GM21367 (cell line): ENCODE measurements at regions not wholly inside any gene's neighbourhood (a gene's known extent, or its start where the extent isn't known, plus 50 kb on each side); places are given as distances from the start of the nearest gene placed in this dataset.

Experiments
- ATAC-seq: cut with Tn5 transposase; IDR thresholded peaks from one replicate; pipeline ENCODE4 v1.9.1; 2021; ENCODE audit not compliant: unreplicated experiment

DNA sequence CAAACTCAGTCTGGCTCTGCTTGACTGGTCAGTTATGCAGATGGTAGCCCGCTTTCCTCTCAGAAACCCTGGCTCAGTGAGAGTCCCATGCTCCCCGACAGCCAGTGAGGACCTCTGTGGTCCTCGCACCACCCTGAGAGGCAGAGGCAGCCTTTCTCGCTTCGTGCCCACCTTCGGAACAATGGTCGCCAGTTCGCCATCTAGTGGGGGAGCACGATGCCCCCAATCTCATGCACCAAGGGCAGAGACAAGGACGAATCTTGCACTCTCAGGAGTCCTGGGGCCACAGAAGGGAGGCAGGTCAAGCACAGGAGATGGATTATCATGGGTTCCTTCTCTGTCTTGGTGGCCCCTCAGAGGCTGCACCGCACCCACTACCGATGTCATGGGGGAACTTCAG is 75.2 kb downstream of the RHCG start:
- no peak for ATAC-seq

DNA sequence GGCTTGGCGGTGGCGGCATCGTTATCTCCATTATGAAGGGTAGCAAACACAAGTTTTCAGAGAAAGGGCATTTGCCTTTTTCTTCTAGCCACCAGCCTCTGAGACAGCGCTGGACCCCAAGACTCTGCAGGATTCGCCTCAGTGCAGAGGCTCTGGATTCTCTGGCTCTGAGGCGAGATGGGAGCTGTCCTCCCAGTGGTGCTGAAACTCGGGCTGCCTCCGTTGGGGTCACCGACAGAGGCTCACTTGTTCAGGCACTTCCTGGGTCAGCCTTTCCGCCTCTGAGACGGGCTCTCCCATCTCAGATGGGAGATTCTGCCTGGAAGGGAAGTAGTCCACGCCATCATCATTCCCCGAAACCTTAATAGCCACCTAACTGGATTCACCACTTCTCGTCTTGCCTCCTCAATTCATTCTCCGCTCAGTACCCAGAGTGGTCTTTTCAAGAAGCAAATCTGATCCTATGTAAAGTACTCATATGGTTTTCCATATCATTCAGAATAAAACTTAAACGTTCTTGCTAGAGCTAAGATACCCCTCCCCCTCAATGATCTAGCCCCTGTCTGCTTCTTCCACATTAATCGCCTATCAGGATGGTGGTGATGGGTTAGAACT is 76.9 kb downstream of the RHCG start:
- ATAC-seq, result no peak

DNA sequence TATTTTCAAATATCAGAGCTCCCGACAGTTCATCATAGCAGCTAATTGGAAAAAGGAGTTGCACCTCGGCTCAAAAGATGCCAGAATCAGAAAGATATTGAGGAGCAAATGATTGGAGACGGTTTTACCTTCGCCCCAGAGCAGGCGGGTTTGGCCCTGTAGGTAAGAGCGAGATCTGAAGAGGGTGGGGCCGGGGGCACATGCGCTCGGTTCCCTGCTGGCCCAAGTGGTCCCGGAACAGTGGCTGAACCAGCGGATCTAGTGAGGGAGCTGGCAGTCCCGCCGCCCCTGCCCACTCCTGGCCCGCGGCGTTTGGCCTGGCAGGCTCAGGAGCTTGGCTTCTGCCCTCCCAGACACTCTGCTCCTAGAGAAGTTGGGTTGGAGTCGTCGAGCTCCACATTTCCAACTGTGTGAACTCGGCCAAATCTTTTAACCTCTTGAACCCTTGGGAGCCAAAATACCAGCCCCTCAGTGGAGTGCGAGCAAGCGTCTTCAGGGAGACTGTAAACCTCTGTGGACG is 79.1 kb downstream of the RHCG start:
- no peak for ATAC-seq

DNA sequence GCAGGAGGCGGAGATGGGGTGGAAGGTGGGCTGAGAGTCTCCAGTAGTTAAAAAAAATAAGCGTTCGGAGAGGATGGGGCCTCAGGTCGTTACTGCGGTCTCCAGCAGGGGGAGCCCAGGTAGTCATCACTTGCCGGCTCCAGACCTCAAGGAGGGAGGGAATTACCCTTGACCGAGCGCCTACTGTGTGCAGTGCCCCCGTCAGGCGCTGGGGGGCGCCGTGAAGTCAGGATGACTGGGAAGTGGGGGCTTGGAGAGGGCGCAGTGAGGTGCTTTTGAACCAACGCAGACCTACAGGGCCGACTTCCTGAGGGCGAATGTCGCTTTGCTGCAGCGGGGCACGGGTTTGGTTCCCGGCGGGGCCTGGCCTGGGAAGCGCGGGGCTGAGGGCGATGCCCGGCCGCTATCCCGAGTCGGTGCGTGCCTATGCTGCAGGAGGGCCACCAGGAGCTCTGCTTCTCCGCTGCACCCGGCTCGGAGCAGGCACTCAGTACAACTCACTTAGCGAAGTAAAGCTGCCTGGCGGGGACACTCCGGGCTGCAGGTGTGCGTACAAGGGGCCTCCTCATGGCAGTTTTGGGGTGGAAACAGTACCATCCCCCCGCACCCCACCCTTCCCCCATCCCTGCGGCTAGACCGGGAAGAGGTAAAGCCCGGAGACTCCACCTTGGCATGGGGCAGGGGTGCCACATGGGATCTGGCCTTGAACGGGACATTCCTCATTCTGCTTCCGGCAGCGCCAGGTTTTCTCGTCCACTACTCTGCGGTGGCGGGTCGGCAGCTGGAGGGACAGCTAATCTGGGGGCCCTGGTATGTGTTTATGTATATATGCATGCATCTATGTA is 79.8 kb downstream of the RHCG start:
- peak; percentile 76 for ATAC-seq

DNA sequence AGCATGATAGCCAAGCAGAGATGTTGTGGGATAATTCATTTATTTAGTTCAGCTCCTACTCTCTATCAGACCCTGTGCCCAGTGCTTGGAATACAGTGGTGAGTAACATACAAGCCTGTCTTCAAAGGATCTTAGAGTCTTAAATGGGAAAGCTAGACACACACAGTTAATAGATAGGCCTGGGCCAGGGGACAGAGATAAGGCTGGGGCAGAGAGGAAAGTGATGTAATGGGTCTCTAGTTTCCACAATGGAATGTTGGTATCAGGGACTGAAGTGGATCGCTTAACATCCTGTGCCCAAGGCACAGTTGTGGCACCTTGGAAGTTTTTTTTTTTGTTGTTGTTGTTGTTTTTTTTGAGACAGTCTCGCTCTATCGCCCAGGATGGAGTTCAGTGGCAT is 79.9 kb upstream of the POLG start:
- ATAC-seq, result no peak

DNA sequence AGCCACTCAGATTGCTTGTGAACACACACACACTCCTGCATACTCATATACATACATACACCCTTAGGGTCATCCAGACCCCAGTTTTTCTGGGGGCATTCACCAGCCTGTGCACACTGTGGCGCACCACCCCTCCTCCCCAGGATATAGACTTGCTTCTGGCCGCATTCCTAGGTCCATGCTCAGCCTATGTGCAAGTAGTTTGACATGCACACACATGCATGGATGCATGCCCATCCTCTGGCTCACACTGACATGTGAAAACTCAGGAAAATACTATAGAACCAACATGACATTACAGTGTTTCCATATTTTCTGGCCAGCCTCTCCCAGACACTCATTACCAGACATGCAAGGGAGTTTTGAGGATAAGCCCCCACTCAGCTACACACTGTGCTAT is 79.3 kb upstream of the POLG start:
- no peak for ATAC-seq

DNA sequence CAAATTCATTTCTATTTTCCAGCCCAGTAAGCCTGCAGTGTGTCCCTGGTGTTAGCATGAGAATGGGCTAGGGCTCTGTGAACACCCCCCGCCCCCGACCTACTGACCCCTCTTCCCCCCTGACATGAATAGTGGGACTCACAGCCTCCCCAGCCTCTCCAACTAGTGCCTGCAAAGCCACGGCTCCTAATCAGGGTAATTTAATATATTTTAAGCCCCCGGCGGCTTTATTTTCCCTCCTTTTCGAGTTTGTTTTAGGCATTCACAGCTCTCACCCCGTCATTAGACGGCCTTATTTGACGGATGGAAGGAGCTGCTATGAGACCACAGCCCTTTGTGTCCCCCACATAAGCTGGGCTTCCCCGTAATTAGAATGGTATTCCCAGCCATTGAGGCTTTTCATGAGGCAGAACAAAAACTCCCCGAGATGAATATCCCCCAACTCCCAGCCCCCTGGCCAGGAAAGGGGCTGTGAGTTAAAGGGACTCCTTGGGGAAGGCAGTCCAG is 78.3 kb upstream of the POLG start:
- no peak for ATAC-seq

DNA sequence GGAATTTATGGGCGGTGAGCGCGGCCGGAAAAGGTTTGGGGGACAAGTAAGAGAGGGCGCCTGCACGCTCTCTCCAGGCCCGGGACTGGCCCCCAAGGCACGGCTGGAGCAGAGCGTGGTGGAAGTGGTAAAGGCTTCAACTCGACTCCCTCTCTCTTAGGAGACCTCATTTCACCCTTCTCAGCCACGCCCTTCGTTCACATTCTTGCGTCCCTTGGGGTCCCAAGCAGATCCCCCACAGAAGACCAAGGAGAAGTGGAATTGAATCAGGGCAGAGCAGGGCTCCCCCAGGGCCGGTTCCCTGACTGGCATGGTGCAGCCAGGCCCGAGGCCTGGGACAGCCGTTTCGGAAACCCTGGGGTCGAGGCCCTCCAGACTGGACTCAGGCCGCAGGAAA is 75.4 kb upstream of the POLG start:
- no peak for ATAC-seq

DNA sequence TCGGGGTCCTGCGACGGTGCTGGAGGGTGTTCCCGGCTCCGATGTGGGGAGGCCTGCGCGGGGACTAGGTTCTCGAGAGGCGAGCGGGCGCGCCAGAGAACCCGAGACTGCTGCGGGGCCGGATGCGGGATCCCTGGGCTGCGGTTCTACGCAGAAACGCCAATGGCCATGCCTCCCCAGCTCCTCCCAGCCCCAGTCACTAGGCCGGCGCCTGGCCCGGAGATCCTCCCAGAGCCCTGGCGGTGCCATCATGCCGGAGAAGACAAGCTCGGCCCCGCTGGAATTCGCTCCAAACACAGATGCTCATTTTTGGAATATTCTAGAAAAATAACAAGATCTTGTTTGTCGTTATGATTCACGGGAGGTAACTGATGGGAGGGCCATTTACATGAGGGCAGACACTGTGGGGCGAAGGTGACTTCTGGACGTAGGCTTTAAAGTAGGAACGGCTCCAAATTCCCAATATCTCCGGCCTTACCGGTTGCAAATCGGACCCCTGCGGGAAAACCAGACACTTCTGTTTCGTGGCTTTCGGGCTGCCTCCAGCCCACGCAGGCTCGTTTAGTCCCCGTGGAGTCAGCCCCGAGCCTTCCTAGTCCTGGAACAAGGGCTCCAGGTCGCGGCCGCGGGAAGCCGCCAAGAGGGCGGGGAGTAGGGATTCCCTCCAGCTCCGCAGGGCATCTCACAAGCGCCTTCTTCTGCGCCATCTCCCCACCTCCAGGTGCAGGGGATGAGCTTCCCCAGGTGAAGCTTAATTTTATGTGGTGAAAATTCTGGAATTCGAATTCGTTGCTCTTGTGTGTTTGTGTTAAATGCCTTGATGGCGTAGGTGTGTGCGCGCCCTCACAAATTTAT is 74.8 kb upstream of the POLG start:
- no peak for ATAC-seq

DNA sequence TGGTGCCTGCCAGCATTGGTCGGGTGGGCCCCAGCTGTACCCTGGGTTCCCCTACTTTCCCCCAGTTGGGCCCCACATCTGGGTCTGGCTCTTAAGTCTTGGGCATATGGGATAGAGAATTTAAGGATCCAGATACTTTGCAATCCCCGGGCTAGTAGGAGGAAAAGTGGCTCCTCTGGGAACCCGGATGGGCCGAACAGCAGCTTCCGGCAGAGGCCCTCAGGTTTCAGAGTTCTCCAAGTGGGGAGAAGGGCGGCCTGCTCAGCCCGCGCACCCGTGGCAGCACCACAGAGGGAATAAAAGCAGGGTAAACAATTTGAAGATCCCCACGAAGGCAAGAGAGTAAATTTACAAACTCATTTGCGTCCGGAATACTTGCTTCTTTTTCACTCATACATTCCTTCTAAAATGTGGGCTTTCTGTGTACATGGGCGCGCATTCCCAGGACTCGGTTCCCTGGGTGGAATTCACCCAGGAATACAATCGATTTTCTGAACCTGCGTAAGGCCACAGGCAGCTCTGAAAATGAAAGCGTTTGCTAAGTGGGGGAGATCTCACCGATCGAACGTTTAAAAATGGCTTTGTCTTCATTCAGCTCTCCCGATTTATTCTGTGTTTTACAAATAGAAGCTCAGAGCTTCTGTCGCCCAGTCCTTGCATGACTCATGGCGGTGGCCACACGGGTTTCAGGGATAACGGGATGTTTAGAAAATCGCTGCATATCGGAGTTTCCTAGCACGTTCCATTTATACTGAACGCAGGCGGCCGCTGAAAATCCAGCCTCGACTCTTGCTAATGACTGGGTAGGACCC is 74.0 kb upstream of the POLG start:
- no peak for ATAC-seq

DNA sequence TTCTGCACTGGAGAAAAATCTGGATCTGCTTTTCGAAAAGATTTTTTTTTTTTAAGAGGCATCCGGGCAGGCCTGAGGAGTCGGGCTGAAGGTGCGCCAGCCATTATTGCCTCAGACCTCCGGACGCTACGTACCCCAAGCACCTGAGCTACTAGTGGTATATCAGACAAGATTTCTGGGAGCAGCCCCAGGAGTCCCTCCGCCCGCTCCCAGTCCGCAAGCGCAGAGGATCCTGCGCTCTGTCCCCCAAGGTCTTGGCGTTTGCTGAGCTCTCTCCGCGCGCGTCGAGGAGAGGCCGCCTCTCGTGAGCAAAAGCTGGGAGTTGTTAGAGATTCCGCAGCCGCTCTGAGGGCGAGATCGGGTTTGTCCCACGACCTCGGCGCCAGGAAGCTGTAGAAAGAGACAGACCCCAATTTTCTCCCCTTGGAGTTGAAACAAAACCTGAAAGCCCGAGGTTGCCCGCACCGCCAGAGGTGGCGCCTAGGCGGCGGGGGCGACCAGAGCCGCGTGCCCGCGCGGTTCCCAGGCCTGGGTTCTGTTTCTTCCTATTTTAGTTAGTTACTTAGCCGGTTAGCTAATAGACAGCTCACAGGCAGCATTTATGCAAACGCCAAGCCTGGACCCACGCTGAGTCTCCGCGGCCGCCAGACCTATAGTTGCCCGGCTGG is 72.5 kb upstream of the POLG start:
- no peak for ATAC-seq

DNA sequence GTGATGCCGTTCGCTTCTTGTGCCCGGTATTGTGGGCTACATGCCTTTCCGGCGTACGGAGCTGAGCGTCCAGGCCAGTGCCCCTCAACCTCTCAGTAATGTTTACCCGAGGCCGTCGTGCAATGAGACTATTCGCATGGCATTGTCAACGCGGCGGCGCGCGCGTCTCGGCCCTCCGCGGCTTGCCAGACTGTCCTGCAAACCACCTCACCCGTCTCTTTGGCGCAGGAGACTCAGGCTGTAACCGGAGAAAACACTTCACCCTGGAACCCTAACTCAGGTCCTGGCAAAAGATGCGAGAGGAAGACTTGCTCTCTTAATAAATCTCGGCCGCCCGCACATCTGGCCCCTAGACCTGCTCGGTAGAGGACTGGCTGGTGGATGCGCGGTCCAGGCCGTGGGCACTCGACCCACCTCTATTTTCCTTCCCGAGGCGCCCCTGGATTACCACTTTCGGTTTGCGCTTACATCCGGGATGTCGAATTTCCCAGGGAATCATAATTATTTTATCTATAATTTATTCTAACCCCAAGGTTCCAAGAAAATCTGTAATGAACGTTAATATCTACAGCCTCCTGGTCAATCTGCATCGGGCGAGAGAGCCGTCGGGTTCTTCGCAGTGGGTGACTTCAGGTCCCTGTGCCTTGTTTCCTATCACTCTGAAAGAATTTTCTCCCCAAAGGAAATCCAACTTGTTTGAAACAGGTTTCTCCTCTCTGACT is 71.8 kb upstream of the POLG start:
- no peak for ATAC-seq

DNA sequence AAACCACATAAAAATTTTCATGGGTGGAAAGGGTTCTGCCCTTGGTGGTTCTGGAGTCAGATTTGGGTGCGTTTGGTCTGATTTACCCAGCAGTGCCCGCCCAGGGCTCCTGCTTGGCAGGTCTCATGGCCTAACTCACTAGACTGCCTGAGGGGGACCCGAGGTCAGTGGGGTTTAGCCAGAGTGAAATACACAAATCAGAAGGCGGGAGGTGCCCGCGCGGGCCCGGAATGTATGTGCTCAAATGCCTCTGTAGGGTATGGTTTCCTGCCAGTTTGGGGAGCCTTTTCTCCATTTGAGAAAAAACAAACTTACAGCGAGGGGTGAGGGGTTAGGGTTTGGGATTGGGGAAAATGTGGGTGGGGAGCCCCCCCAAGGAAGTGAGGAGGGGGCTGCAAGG is 70.9 kb upstream of the POLG start:
- ATAC-seq, result no peak

DNA sequence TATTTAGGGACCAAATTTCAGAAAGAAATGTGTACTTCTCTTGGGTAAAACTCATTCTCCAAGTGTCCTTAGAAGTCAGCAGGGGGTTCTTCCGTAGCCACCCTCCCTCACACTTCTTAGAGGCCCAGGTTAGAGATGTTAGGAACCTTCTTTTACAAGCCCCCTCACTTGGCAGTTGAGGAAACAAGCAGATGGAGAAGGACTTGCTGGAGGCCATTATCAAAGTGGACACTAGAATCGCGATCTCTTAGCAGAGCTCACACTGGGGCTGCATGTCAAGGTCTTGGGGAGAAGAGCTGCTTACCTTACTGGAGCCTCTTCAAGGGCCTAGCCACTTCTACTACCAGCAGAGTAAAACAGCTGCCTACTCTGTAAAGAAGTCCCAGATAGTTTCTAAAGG is 69.4 kb upstream of the POLG start:
- no peak for ATAC-seq

DNA sequence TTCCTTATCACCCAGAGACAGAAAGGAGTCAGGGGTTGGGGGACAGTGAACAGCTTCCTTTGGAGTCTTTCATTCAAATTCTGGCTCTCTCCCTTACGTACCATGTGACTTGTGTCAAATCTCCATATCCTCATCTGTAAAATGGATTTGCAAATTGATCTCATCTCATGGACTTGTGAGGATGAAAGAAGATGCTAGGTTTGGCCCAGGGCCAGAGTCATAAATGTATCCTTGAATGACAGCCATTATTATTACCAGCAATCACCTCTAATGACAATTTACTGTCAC is 67.8 kb upstream of the POLG start:
- ATAC-seq, result no peak

DNA sequence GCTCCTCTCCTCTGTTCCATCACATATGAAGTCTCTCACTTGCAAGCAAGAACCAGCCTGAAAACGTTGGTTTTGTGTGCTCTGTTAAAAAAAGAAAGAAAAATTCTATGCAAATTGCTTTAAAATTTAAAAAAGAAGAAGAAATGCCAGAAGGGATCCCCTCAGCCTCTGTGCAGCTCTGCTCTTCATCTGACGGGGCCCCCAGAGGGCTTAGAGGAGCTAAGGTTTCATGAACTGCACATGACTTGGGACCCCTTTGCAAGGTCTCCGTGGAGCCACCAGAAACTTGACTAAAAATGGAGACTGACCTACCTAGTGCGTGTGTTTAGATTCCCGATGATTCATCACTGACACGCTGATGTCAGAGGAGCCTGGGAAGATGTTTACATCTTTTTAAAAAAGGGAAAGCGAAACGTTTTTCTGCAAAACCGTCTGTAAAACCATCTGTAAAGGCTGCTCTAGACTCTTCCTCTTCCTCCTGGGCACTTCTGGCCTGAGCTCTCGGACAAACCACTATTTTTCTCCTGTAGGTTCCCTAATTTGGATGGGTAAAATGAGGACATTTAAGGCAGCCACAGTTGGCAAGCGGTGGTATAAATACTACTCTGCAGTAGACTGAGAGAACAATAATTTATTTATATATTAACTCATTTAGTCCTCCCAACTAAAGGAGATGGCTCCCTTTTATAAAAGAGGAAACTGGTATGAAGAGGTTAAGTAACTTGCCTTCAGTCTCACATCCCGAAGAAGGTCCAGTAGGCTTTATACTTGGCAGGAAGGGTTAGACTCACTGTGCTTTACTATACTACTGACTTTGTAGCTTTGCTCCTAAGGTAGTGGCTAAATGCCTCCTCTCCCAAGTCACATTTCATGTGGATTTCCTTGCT is 67.2 kb upstream of the POLG start:
- ATAC-seq, result no peak

DNA sequence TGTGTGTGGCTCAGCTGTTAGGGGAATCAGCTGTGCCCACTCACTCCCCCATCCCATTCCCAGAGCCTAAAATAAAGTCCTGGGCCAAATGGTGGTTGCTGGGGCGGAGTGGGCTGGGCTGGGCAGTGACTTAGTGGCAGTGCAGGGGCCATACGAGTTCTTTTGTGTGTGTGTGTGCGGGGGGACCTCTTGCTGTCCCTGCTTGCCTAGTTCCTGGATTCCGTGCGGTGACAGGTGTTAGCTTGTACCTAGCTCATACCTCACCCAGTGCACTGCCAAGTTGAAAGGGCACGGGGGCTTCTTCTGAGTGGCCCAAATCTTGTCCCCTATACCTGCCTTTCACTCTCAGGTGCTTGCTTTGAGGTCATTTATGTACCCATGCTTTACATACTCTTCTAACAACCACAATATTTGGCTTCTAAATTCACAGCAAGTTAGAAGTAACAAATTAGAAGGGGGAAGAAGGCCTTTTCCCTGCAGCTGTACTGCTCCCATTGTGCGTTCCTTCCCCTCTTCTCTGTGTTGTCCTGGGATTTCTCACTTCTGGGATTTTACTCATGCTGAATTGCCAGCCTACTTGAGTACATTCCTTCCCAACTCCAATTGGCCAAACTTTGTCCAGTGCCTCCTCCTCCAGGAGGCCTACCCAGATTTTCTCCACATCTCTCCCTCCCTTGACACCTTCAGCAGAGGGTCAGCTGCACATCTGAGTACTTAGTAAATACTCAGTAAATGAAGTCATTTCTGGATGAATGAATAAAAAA is 66.3 kb upstream of the POLG start:
- no peak for ATAC-seq
